ENCODE measurements at regions not wholly inside any gene's neighbourhood (a gene's known extent, or its start where the extent isn't known, plus 50 kb on each side); places are given as distances from the start of the nearest gene placed in this dataset.
"Not testable (repeated sequence)": the region's sequence is repeated elsewhere in the genome, so short reads cannot be mapped to it uniquely, and the experiment has no call there.

GRCh38 chr12:131340616-131341210, 370.2 kb upstream of the SFSWAP start:
- ChIA-PET POLR2A (no interaction called here), CTCF (no interaction called here)
- no peaks in the 10 kb centered on the region for H3K4me1 Mint-ChIP-seq (ENCODE audit: low read depth)
- H3K9me3 ChIP-seq (ENCODE audit: control insufficient read depth in 1 of 2, insufficient read depth in 1 of 2, low read length in 2 of 2): no peaks in the 10 kb centered on the region
- DNase-seq (no peak), ATAC-seq (ENCODE audit: poor library complexity) (no peak)
- no peak for TF ChIP-seq CTCF (IDR thresholded peaks at IDR 0.05)
- no peak overlapping the region for H3K4me3 ChIP-seq (ENCODE audit: low read length)
- H3K36me3 Mint-ChIP-seq (ENCODE audit: low read depth): no peaks in the 10 kb centered on the region
- H3K27me3 ChIP-seq (ENCODE audit: control insufficient read depth in 1 of 2, insufficient read depth in 2 of 2, low read length in 2 of 2): no peaks in the 10 kb centered on the region
- H3K27me3 Mint-ChIP-seq: no peaks in the 10 kb centered on the region
- H3K4me3 Mint-ChIP-seq: no peak overlapping the region
- H3K4me1 ChIP-seq (ENCODE audit: insufficient read depth, low read length): no peaks in the 10 kb centered on the region
- H3K9me3 Mint-ChIP-seq: no peaks in the 10 kb centered on the region
- H3K27ac Mint-ChIP-seq: no peak overlapping the region
- intact Hi-C loops (cut with DNase I, micrococcal nuclease): no loop called here
- no peak overlapping the region for H3K27ac ChIP-seq (ENCODE audit: low read depth in 1 of 2, low read length in 2 of 2)
- H3K36me3 ChIP-seq (ENCODE audit: insufficient read depth, low read length): no peaks in the 10 kb centered on the region

GRCh38 chr12:131341608-131342007, 369.3 kb upstream of the SFSWAP start:
- ATAC-seq (ENCODE audit: poor library complexity); H3K4me3 Mint-ChIP-seq; H3K4me1 Mint-ChIP-seq (ENCODE audit: low read depth); H3K27me3 Mint-ChIP-seq; intact Hi-C loops (cut with DNase I, micrococcal nuclease); H3K27me3 ChIP-seq (ENCODE audit: control insufficient read depth in 1 of 2, insufficient read depth in 2 of 2, low read length in 2 of 2); CTCF ChIA-PET; POLR2A ChIA-PET; H3K36me3 Mint-ChIP-seq (ENCODE audit: low read depth); H3K36me3 ChIP-seq (ENCODE audit: insufficient read depth, low read length); H3K27ac Mint-ChIP-seq; H3K9me3 ChIP-seq (ENCODE audit: control insufficient read depth in 1 of 2, insufficient read depth in 1 of 2, low read length in 2 of 2); H3K9me3 Mint-ChIP-seq; H3K27ac ChIP-seq (ENCODE audit: low read depth in 1 of 2, low read length in 2 of 2); DNase-seq; H3K4me3 ChIP-seq (ENCODE audit: low read length); H3K4me1 ChIP-seq (ENCODE audit: insufficient read depth, low read length): not testable (repeated sequence)

GRCh38 chr12:131343436-131343835, 367.5 kb upstream of the SFSWAP start:
- DNase-seq; ATAC-seq (ENCODE audit: poor library complexity); H3K4me1 ChIP-seq (ENCODE audit: insufficient read depth, low read length); H3K36me3 Mint-ChIP-seq (ENCODE audit: low read depth); H3K9me3 ChIP-seq (ENCODE audit: control insufficient read depth in 1 of 2, insufficient read depth in 1 of 2, low read length in 2 of 2); POLR2A ChIA-PET; CTCF ChIA-PET; intact Hi-C loops (cut with DNase I, micrococcal nuclease); H3K27me3 Mint-ChIP-seq; H3K9me3 Mint-ChIP-seq; H3K27ac Mint-ChIP-seq; H3K4me3 Mint-ChIP-seq; H3K36me3 ChIP-seq (ENCODE audit: insufficient read depth, low read length); H3K4me1 Mint-ChIP-seq (ENCODE audit: low read depth); H3K27ac ChIP-seq (ENCODE audit: low read depth in 1 of 2, low read length in 2 of 2); H3K4me3 ChIP-seq (ENCODE audit: low read length); H3K27me3 ChIP-seq (ENCODE audit: control insufficient read depth in 1 of 2, insufficient read depth in 2 of 2, low read length in 2 of 2): not testable (repeated sequence)

- CTCF ChIA-PET: not testable (repeated sequence)
Measured at GRCh38 chr12:131344715-131345520, 366.0 kb upstream of the SFSWAP start.

More at GRCh38 chr12:131344715-131345520, 366.0 kb upstream of the SFSWAP start:
- H3K27me3 ChIP-seq (ENCODE audit: control insufficient read depth in 1 of 2, insufficient read depth in 2 of 2, low read length in 2 of 2); H3K4me3 Mint-ChIP-seq; H3K36me3 ChIP-seq (ENCODE audit: insufficient read depth, low read length); H3K4me3 ChIP-seq (ENCODE audit: low read length); H3K27ac Mint-ChIP-seq; POLR2A ChIA-PET; ATAC-seq (ENCODE audit: poor library complexity); DNase-seq; H3K9me3 ChIP-seq (ENCODE audit: control insufficient read depth in 1 of 2, insufficient read depth in 1 of 2, low read length in 2 of 2); H3K36me3 Mint-ChIP-seq (ENCODE audit: low read depth); intact Hi-C loops (cut with DNase I, micrococcal nuclease); H3K4me1 ChIP-seq (ENCODE audit: insufficient read depth, low read length); H3K27me3 Mint-ChIP-seq; H3K27ac ChIP-seq (ENCODE audit: low read depth in 1 of 2, low read length in 2 of 2); H3K9me3 Mint-ChIP-seq; H3K4me1 Mint-ChIP-seq (ENCODE audit: low read depth): not testable (repeated sequence)
